ENCODE measurements at regions not wholly inside any gene's neighbourhood (a gene's known extent, or its start where the extent isn't known, plus 50 kb on each side); places are given as distances from the start of the nearest gene placed in this dataset.
"Not testable (repeated sequence)": the region's sequence is repeated elsewhere in the genome, so short reads cannot be mapped to it uniquely, and the experiment has no call there.

- TF ChIP-seq, protein P1, sequence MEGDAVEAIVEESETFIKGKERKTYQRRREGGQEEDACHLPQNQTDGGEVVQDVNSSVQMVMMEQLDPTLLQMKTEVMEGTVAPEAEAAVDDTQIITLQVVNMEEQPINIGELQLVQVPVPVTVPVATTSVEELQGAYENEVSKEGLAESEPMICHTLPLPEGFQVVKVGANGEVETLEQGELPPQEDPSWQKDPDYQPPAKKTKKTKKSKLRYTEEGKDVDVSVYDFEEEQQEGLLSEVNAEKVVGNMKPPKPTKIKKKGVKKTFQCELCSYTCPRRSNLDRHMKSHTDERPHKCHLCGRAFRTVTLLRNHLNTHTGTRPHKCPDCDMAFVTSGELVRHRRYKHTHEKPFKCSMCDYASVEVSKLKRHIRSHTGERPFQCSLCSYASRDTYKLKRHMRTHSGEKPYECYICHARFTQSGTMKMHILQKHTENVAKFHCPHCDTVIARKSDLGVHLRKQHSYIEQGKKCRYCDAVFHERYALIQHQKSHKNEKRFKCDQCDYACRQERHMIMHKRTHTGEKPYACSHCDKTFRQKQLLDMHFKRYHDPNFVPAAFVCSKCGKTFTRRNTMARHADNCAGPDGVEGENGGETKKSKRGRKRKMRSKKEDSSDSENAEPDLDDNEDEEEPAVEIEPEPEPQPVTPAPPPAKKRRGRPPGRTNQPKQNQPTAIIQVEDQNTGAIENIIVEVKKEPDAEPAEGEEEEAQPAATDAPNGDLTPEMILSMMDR (IDR thresholded peaks at IDR 0.05; ENCODE audit: insufficient read depth, low read length), result no peak
- DNase-seq (ENCODE audit: low read depth), result no peak
Measured at GRCh38 chr3:102926618-102927017, 491.8 kb downstream of the ZPLD1 start.

GRCh38 chr3:102933377-102933776 lies 498.6 kb downstream of the ZPLD1 start:
- TF ChIP-seq, protein P1 (IDR thresholded peaks at IDR 0.05; ENCODE audit: insufficient read depth, low read length), result no peak
- no peak for DNase-seq (ENCODE audit: low read depth)
- no peak overlapping the region for H3K4me3 ChIP-seq (ENCODE audit: low read depth, low read length)

More at GRCh38 chr3:102926618-102927017, 491.8 kb downstream of the ZPLD1 start:
- H3K4me3 ChIP-seq (ENCODE audit: low read depth, low read length), result no peak overlapping the region

GRCh38 chr3:102936511-102937045 lies 501.8 kb downstream of the ZPLD1 start:
- TF ChIP-seq, protein P1 (IDR thresholded peaks at IDR 0.05; ENCODE audit: insufficient read depth, low read length), result no peak
- no peak overlapping the region for H3K4me3 ChIP-seq (ENCODE audit: low read depth, low read length)
- no peak for DNase-seq (ENCODE audit: low read depth)

GRCh38 chr3:102941786-102942185 lies 507.0 kb downstream of the ZPLD1 start:
- H3K4me3 ChIP-seq (ENCODE audit: low read depth, low read length), result no peak overlapping the region
- DNase-seq (ENCODE audit: low read depth), result no peak
- TF ChIP-seq, protein P1 (IDR thresholded peaks at IDR 0.05; ENCODE audit: insufficient read depth, low read length), result no peak

DNA sequence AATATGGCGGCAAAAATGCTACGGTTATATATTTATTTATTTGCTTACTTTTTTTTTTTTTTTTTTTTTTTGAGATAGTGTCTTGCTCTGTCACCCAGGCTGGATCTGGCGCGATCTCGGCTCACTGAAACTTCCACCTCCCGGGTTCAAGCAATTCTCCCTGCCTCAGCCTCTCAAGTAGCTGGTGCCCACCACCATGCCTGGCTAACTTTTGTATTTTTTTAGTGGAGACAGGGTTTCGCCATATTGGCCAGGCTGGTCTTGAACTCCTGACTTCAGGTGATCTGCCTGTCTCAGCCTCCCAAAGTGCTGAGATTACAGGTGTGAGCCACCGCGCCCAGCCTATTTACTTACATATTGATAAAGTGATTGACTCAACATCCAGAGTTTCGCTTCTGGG lies 511.6 kb downstream of the ZPLD1 start:
- H3K4me3 ChIP-seq (ENCODE audit: low read depth, low read length); DNase-seq (ENCODE audit: low read depth): not testable (repeated sequence)

DNA sequence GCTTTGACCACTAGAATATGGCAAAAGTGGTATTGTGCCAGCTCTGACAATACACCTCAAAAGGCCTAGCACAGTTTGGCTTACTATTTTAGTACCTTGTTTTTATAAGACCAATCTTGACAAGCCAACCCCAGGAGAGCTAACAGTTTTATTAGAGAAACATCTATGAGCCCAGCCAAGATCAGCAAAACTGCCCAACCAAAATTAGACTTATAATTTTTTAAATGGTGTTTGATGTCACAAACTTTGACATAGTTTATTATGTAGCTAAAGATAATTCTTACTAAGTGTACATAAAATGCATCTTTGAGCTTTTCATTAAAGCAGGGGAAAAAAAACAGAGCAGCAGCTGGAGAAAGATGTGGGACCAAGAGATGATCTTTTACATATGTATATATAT lies 537.5 kb downstream of the ZPLD1 start:
- no peak for DNase-seq (ENCODE audit: low read depth)
- no peak overlapping the region for H3K4me3 ChIP-seq (ENCODE audit: low read depth, low read length)
- TF ChIP-seq, protein P1 (IDR thresholded peaks at IDR 0.05; ENCODE audit: insufficient read depth, low read length), result no peak

DNA sequence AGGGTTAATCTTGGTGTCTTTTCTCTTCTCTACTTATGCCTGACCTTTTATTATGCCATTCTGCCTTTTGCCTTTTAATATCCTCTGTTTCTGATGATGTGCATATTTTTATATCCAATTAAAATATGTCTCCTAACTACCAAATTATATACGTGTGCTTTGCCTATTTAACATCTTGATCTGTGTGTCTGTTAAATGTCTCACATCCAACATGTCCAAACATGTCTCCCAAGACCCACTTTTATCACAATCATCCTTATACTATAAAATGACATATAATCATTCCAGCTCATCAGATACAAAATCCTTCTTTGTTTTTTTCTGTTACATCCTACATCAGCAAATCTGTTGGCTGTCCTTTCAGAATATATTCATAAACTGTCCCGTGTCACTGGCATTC lies 539.5 kb downstream of the ZPLD1 start:
- H3K4me3 ChIP-seq (ENCODE audit: low read depth, low read length), result no peak overlapping the region
- TF ChIP-seq, protein P1 (IDR thresholded peaks at IDR 0.05; ENCODE audit: insufficient read depth, low read length), result no peak
- DNase-seq (ENCODE audit: low read depth), result no peak

Data from fibroblast of the aortic adventitia (primary cell).